Activated CD4-positive, alpha-beta T cell treated with anti-CD3 and anti-CD28 coated beads for 36 hours (primary cell): ENCODE measurements at regions not wholly inside any gene's neighbourhood (a gene's known extent, or its start where the extent isn't known, plus 50 kb on each side); places are given as distances from the start of the nearest gene placed in this dataset.
"Not testable (repeated sequence)": the region's sequence is repeated elsewhere in the genome, so short reads cannot be mapped to it uniquely, and the experiment has no call there.

Source experiments
- ATAC-seq: fragments of 200-7000 bp; cut with Tn5 transposase; one replicate; pipeline ENCODE4 v1.10.0; 2021; ENCODE audit warnings: mild to moderate bottlenecking, moderate library complexity
- CTCF ChIA-PET: fragments of 350-600 bp; sonication (Branson Sonifier 250); formaldehyde crosslinking; loops from one replicate; lab custom pipeline; 2021; ENCODE audit warnings: antibody characterized with exemption; lab: Charles Lee
- POLR2A ChIA-PET: fragments of 350-600 bp; sonication (Branson Sonifier 250); formaldehyde crosslinking; loops from one replicate; lab custom pipeline; 2021; ENCODE audit warnings: antibody characterized with exemption, inconsistent platforms; lab: Charles Lee
- DNase-seq: peaks from one replicate; pipeline ENCODE4 v3.0.0-alpha.2; 2020
- H3K27ac Mint-ChIP-seq: one replicate; pipeline ENCODE4 v1.8.0; 2021; ENCODE audit warnings: mixed read lengths
- H3K27me3 Mint-ChIP-seq: one replicate; pipeline ENCODE4 v1.8.0; 2021; ENCODE audit warnings: mixed read lengths
- H3K36me3 Mint-ChIP-seq: one replicate; pipeline ENCODE4 v1.8.0; 2021; ENCODE audit warnings: low read depth, mixed read lengths
- H3K4me1 Mint-ChIP-seq: one replicate; pipeline ENCODE4 v1.8.0; 2021; ENCODE audit warnings: mixed read lengths
- H3K4me3 Mint-ChIP-seq: one replicate; pipeline ENCODE4 v1.8.0; 2021; ENCODE audit warnings: mild to moderate bottlenecking, moderate library complexity, mixed read lengths
- H3K9me3 Mint-ChIP-seq: one replicate; pipeline ENCODE4 v1.8.0; 2021; ENCODE audit warnings: low read depth, mixed read lengths
- intact Hi-C, 2 experiments: fragments of 100-400 bp; cut with DNase I in 1 of 2; cut with micrococcal nuclease in 1 of 2; formaldehyde crosslinking; loops; one replicate each; pipeline versions ENCODE4 v1.14.2 to v1.15.1; 2022 to 2024; cut with DNase I, micrococcal nuclease

DNA sequence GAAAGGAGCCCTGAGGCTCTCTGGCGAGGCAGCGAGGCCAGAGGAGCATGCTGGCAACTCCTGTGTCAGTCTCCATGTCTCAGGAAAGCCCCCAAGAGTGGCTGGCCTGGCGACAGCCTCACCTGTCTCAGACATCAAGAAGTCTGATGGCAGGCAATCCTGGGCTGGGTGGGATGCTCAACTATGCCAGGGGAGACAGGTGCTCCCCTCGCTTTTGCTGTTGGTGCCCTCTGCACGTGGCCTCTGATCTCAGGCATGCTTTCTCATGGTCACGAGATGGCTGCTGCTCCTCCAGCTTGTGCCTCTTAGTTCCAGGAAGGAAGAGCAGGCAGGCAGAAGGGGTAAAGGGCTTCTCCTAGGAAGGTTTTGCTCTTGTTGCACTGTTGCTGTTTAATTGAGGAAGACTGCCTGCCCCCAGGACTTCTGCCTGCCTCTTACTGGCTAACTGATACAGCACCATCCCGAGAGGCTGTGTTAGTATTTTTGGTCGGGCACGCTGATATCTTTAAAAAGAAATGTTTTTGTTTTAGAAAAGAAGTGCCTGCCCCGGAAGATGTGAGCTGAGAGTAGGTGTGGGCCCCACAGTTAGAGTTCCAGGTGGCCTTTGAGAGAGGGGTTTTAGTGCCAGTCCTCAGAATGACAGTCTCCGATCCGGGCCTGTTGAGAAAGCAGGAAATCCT lies 344.8 kb upstream of the HS6ST1 start:
- ChIA-PET POLR2A (no interaction called here), CTCF (interaction anchor here (0.8 kb wide), 1 partner anchor 64 kb away, joined by 3 read pairs; no protein-coding TSS in a partner anchor)
- Mint-ChIP-seq H3K4me3 (no peak overlapping the region), H3K27ac (no peak overlapping the region), H3K9me3 (no peaks in the 10 kb centered on the region), H3K4me1 (no peaks in the 10 kb centered on the region), H3K36me3 (no peaks in the 10 kb centered on the region), H3K27me3 (peaks cover 11% of the 10 kb centered on the region)
- ATAC-seq, result no peak
- DNase-seq, result no peak
- intact Hi-C loops, result no loop called here

DNA sequence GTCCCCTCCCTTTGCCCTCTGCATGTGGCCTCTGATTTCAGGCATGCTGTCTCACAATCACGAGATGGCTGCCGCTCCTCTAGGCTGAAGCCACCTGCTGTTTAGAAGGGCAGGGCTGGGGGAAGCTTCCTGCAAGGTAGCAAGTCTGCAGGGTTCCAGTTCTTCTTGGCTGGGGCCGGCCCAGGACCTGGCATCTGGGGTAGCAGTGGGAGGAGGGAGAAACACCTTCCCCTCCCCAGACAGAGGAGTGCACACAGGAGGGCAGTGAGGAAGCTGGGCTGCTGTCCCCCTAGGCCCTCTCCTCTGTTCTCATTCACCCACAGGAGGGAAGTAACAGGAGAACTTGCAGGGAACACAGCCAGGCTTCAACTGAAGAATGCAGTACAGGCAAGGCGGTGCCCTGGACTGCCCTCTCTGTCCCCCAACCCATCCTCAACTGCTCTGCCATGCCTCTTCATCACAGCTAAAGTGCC lies 345.9 kb upstream of the HS6ST1 start:
- H3K27me3 Mint-ChIP-seq, result peaks cover 11% of the 10 kb centered on the region
- no peaks in the 10 kb centered on the region for H3K4me1 Mint-ChIP-seq
- POLR2A ChIA-PET, result no interaction called here
- intact Hi-C loops, result no loop called here
- DNase-seq (no peak), ATAC-seq (no peak)
- no peak overlapping the region for H3K27ac Mint-ChIP-seq
- no peaks in the 10 kb centered on the region for H3K36me3 Mint-ChIP-seq
- no peak overlapping the region for H3K4me3 Mint-ChIP-seq
- H3K9me3 Mint-ChIP-seq, result no peaks in the 10 kb centered on the region
- CTCF ChIA-PET, result interaction anchor here (0.8 kb wide), 1 partner anchor 65 kb away, joined by 3 read pairs; no protein-coding TSS in a partner anchor

DNA sequence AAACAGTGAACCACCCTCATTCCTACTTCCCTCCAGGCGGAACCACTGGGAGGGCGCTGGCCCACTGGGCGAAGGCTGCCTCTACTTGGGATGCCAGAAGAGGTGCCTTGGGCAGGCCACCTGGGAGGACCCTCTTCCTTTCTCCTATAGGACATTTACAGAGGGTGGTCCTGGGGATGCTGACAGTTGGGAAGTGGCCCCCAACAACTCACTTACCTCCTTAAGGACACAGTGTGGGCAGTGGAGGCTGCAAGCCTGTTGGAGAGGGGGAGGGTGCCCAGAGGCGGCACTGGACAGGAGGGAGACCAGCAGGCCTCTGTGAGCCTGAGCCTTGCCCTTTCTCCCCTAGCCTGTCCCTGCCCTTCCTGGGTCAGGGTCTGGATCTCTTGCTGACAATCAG lies 346.4 kb upstream of the HS6ST1 start:
- ATAC-seq (no peak), DNase-seq (no peak)
- Mint-ChIP-seq H3K36me3 (no peaks in the 10 kb centered on the region), H3K4me3 (no peak overlapping the region), H3K9me3 (no peaks in the 10 kb centered on the region), H3K4me1 (no peaks in the 10 kb centered on the region), H3K27me3 (peaks cover 11% of the 10 kb centered on the region), H3K27ac (no peak overlapping the region)
- POLR2A ChIA-PET, result no interaction called here
- CTCF ChIA-PET, result no interaction called here
- intact Hi-C loops, result no loop called here

DNA sequence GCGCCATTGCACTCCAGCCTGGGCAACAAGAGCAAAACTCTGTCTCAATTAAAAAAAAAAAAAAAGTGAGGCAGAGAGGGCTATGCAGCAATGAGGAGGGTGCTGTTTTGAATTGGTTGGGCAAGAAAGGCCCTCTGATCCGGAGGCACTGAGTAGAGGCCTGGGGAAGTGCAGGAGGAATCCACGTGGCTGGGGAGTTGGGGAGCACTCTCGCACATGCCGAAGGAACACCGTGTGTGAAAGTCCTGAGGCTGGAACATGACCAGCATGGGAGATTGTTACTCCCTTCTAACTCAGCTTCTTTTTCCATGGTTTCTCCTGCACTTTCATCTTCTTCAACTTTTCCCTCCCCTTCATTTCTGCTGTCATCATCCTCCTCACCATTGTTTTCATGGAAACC lies 347.9 kb upstream of the HS6ST1 start:
- DNase-seq, result no peak
- ChIA-PET CTCF (no interaction called here), POLR2A (no interaction called here)
- Mint-ChIP-seq H3K9me3 (peaks cover 2% of the 10 kb centered on the region), H3K4me3 (no peak overlapping the region), H3K4me1 (no peaks in the 10 kb centered on the region), H3K36me3 (no peaks in the 10 kb centered on the region), H3K27me3 (peaks cover 7% of the 10 kb centered on the region), H3K27ac (no peak overlapping the region)
- ATAC-seq, result no peak
- intact Hi-C loops, result no loop called here

DNA sequence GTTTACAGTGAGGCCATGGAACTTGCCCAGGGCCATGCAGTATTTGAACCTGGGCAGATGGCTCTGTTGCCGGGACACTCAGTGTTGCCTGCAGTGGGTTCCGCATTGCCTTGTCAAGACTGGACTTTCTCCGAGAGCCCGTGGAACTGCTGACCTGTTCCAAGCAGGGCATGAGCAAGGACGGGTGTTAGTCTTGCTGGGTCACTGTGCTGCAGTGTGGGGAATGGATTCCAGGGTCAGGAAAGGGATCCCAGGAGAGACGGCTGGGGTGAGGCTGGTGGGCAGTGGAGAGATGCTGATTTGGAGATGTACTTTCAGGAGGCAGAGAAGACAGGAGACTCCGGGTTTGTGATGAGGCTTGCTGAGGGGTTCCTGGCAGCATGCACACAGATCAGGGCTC lies 348.7 kb upstream of the HS6ST1 start:
- intact Hi-C loops, result no loop called here
- Mint-ChIP-seq H3K4me3 (no peak overlapping the region), H3K27me3 (peaks cover 7% of the 10 kb centered on the region), H3K4me1 (no peaks in the 10 kb centered on the region), H3K9me3 (peaks cover 2% of the 10 kb centered on the region), H3K36me3 (no peaks in the 10 kb centered on the region), H3K27ac (no peak overlapping the region)
- ChIA-PET POLR2A (no interaction called here), CTCF (no interaction called here)
- ATAC-seq (no peak), DNase-seq (no peak)

DNA sequence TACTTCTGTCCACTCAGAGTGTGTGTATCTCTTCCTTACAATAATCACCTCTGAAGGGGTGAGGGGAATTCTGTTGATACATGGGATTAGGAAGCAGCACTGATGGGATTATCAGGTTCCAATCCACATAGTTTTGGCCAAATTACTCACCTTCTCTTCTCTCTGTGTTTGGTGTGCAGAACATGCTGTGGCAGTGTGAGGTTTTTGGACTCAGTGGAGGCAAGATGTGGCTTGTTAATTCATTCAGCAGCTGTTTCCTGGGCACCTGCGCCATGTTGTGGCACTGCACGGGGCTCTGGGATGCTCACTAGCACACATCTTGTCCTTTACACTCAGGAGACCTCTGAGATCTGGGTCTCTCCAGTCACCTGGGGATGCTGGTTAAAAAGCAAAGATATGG lies 350.3 kb upstream of the HS6ST1 start:
- H3K36me3 Mint-ChIP-seq, result no peaks in the 10 kb centered on the region
- ATAC-seq (no peak), DNase-seq (no peak)
- H3K9me3 Mint-ChIP-seq, result peaks cover 2% of the 10 kb centered on the region
- ChIA-PET POLR2A (no interaction called here), CTCF (no interaction called here)
- no peak overlapping the region for H3K4me3 Mint-ChIP-seq
- H3K27me3 Mint-ChIP-seq, result peaks cover 4% of the 10 kb centered on the region
- no peak overlapping the region for H3K27ac Mint-ChIP-seq
- intact Hi-C loops, result no loop called here
- no peaks in the 10 kb centered on the region for H3K4me1 Mint-ChIP-seq

DNA sequence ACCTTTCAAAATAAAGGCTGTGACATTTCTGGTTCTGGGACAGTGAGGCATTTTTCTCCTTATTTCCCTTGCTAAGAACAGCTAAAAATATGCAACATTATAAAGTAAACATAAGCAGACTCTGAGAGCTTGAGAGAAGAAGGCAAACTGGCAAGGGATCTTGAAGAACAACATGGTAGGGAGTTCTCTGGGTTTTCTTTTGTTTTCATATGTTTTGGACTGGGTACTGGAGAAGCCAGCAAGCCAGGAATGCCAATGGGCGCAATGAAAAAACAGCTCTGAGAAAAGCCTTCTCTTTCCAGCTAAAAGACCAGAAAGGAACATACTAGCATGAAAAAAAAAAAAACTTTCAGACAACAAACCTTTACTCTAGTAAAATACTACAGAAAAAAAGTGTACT lies 351.4 kb upstream of the HS6ST1 start:
- no peaks in the 10 kb centered on the region for H3K4me1 Mint-ChIP-seq
- H3K27ac Mint-ChIP-seq, result no peak overlapping the region
- no peak overlapping the region for H3K4me3 Mint-ChIP-seq
- DNase-seq (no peak), ATAC-seq (no peak)
- intact Hi-C loops, result no loop called here
- H3K9me3 Mint-ChIP-seq, result peaks cover 2% of the 10 kb centered on the region
- peaks cover 4% of the 10 kb centered on the region for H3K27me3 Mint-ChIP-seq
- no peaks in the 10 kb centered on the region for H3K36me3 Mint-ChIP-seq
- ChIA-PET POLR2A (no interaction called here), CTCF (no interaction called here)

DNA sequence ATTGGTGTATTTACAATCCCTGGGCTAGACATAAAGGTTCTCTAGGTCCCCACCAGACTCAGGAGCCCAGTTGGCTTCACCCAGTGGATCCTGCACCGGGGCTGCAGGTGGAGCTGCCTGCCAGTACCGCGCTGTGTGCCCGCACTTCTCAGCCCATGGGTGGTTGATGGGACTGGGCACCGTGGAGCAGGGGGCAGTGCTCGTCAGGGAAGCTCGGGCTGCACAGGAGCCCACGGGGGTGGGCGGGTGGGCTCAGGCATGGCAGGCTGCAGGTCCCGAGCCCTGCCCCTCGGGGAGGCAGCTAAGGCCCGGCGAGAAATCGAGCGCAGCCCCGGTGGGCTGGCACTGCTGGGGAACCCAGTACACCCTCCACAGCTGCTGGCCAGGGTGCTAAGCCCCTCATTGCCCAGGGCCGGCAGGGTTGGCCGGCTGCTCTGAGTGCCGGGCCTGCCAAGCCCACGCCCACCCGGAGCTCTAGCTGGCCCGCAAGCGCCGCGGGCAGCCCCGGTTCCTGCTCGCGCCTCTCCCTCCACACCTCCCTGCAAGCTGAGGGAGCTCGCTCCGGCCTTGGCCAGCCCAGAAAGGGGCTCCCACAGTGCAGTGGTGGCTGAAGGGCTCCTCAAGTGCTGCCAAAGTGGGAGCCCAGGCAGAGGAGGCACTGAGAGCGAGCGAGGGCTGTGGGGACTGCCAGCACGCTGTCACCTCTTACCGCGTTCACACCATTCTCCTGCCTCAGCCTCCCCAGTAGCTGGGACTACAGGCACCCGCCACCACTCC lies 353.5 kb upstream of the HS6ST1 start:
- H3K9me3 Mint-ChIP-seq, H3K27ac Mint-ChIP-seq, CTCF ChIA-PET, ATAC-seq, DNase-seq, POLR2A ChIA-PET, intact Hi-C loops, H3K36me3 Mint-ChIP-seq, H3K4me3 Mint-ChIP-seq, H3K27me3 Mint-ChIP-seq, H3K4me1 Mint-ChIP-seq: not testable (repeated sequence)

DNA sequence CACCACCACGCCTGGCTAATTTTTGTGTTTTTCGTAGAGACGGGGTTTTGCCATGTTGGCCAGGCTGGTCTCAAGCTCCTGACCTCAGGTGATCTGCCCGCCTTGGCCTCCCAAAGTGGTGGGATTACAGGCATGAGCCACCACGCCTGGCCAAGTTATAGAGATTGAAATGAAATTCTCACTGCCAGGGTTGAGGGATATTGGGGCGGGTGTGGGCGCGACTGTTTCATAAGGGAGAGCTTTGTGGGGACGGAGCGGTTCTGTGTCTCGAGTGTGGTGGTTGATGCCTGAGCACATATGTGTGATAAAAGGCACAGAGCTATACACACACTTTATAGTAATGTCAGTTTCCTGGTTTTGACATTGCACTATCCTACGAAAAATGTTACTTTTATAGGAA lies 361.0 kb upstream of the HS6ST1 start:
- POLR2A ChIA-PET, H3K27me3 Mint-ChIP-seq, DNase-seq, ATAC-seq, H3K27ac Mint-ChIP-seq, H3K4me1 Mint-ChIP-seq, H3K9me3 Mint-ChIP-seq, CTCF ChIA-PET, intact Hi-C loops, H3K4me3 Mint-ChIP-seq, H3K36me3 Mint-ChIP-seq: not testable (repeated sequence)

DNA sequence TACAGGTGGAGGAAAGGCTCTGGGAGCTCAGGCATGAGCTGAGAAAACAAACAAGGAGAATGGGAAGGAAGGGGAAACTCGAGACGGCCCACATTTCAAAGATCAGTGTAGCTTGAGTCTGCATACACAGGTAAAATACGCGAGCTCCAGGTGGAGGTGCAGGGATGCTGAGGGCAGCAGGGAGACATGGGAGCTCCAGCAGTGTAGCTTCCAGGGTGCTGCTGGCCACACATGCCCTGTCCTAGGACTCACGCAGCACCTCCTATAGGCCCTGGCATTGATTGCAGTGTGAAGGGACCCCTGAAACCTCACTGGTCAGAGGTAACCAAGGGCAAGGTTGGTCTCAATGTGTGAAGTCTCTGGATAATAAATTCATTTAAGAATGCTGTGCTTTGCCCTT lies 362.8 kb upstream of the HS6ST1 start:
- Mint-ChIP-seq H3K4me3 (no peak overlapping the region), H3K27ac (no peak overlapping the region), H3K9me3 (no peaks in the 10 kb centered on the region), H3K27me3 (no peaks in the 10 kb centered on the region), H3K4me1 (peaks cover 3% of the 10 kb centered on the region), H3K36me3 (no peaks in the 10 kb centered on the region)
- ChIA-PET POLR2A (no interaction called here), CTCF (no interaction called here)
- ATAC-seq (no peak), DNase-seq (no peak)
- intact Hi-C loops, result no loop called here

DNA sequence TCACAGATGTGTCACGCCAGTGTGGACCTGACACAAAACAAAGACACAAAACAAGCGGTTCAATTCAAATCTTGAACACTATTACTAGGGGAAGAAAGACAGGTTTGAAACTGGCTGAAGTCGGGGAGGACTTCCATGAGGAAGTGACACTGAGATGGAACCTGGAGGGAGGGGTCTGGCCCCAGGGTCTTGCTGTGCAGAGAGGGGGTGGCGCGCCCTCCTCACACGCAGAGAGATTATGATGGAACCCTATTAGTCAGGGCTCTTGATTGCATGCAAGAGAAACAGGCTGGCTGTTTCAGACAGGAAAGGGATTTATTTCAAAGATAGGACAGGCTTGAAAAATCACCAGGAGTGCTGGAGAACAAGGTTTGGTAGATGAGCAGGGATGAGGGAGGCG lies 363.6 kb upstream of the HS6ST1 start:
- Mint-ChIP-seq H3K4me1 (peaks cover 3% of the 10 kb centered on the region), H3K27ac (no peak overlapping the region), H3K4me3 (no peak overlapping the region), H3K36me3 (no peaks in the 10 kb centered on the region), H3K27me3 (no peaks in the 10 kb centered on the region), H3K9me3 (no peaks in the 10 kb centered on the region)
- ChIA-PET POLR2A (no interaction called here), CTCF (interaction anchor here (0.7 kb wide), 1 partner anchor 36 kb away, joined by 3 read pairs; no protein-coding TSS in a partner anchor)
- ATAC-seq (no peak), DNase-seq (no peak)
- intact Hi-C loops, result no loop called here

DNA sequence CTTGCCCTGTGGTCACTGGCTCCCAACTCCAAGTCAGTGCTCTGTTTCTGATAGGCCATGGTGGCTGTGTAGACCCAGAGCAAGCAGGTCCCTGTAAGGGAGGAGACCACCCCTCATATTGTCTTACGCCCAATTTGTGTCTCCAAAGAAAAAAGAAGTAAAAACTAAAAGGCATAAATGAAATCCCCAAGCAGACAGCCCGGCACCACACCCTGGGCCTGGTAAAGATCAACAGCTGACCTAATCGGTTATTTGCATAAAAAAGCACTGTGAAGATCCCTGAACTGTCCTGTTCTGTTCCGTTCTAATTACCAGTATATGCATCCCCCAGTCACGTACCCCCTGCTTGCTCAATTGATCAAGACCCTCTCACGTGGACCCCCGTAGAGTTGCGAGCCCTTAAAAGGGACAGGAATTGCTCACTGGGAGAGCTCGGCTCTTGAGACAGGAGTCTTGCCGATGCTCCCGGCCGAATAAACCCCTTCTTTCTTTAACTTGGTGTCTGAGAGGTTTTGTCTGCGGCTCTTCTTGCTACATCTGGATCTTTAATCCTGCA lies 364.1 kb upstream of the HS6ST1 start:
- DNase-seq (no peak), ATAC-seq (no peak)
- ChIA-PET CTCF (interaction anchor here (0.7 kb wide), 1 partner anchor 36 kb away, joined by 3 read pairs; no protein-coding TSS in a partner anchor), POLR2A (no interaction called here)
- H3K36me3 Mint-ChIP-seq, result no peaks in the 10 kb centered on the region
- H3K4me3 Mint-ChIP-seq, result no peak overlapping the region
- intact Hi-C loops, result no loop called here
- H3K9me3 Mint-ChIP-seq, result no peaks in the 10 kb centered on the region
- H3K27ac Mint-ChIP-seq, result no peak overlapping the region
- H3K4me1 Mint-ChIP-seq, result peaks cover 3% of the 10 kb centered on the region
- H3K27me3 Mint-ChIP-seq, result no peaks in the 10 kb centered on the region
